Fibroblast of pulmonary artery (primary cell): ENCODE measurements at regions not wholly inside any gene's neighbourhood (a gene's known extent, or its start where the extent isn't known, plus 50 kb on each side); places are given as distances from the start of the nearest gene placed in this dataset.

Experiments
- DNase-seq: peaks from one replicate; pipeline ENCODE4 v3.0.0-alpha.2; 2010; ENCODE audit warnings: low read depth
- H3K4me3 ChIP-seq: replicated peaks from 2 replicates; pipeline ENCODE4 v1.5.1; 2011; ENCODE audit warnings: low read depth, mild to moderate bottlenecking, control low read depth, low read length, moderate library complexity
- TF ChIP-seq, protein P1 (sequence below): IDR thresholded peaks from 2 replicates; pipeline ENCODE4 v1.5.1; 2011; ENCODE audit warnings: mild to moderate bottlenecking, control low read depth, low read length, inconsistent platforms; ENCODE audit errors: missing control alignments

DNA sequence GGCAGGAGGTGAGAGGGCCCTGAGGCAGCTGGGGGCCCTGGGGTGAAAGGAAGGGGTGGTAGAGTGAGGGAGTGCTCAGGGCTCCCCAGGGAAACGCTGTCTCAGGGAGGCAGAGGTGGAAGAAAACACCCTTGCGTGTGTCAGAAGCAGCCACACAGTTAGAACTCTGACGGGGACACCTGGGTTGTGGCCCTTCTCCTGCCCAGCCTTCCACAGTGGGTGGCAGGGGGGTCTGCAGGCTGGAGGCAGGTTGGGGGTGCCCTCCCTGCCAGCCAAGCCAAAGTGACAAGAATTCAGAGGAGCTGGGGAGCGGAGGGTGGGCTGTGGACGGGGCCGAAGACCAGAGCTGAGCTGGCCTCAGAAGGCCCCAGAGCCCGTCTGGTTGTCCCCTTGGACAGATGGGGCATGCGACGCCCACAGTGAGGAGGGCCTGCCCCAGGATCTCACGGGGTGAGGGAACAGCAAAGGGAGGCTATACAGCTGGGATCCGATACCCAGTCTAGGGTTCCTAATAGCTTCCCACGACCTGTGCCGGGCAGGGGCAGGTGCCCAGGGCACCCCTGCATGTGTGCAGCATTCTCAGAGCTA, 105.2 kb upstream of the ADRA2C start:
- DNase-seq = no peak
- TF ChIP-seq, protein P1, sequence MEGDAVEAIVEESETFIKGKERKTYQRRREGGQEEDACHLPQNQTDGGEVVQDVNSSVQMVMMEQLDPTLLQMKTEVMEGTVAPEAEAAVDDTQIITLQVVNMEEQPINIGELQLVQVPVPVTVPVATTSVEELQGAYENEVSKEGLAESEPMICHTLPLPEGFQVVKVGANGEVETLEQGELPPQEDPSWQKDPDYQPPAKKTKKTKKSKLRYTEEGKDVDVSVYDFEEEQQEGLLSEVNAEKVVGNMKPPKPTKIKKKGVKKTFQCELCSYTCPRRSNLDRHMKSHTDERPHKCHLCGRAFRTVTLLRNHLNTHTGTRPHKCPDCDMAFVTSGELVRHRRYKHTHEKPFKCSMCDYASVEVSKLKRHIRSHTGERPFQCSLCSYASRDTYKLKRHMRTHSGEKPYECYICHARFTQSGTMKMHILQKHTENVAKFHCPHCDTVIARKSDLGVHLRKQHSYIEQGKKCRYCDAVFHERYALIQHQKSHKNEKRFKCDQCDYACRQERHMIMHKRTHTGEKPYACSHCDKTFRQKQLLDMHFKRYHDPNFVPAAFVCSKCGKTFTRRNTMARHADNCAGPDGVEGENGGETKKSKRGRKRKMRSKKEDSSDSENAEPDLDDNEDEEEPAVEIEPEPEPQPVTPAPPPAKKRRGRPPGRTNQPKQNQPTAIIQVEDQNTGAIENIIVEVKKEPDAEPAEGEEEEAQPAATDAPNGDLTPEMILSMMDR = no peak
- H3K4me3 ChIP-seq = no peak overlapping the region

DNA sequence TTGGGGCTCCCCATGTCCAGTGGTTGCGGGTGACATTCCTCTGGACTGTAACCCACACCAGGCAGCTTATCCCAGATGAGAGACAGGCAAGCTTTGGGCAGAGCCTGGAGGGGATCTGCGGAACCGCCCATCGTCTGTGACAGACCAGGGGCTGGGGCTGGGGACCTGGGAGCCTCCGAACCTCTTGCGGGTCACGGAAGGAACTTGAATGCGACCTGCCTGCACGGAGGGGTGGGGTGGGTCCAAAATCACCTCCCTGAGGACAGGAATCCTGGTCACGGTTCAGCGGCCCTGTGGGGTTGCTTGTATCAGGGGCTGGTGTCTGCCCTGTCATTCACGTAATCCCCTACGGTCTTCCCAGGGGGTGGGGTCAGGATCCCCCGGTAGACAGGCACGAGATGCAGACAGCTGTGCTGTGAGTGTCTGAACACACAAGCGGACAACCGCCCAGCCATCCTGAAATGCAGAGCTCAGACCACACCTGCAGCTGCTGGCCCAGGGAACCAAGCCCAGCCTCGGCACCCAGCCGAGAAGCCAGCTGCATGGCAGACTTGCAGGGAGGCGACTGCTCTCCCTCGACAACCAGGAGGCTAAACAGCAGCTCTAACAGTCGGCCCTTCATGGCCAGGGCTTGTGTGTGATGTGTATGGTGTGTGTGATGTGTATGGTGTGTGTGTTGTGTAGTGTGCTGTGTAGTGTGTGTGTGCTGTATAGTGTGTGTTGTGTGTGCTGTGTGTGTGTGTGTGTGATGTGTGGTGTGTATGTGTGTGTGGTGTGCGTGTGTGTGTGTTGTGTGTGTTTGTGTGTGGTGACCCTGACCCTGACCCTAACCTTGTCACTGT, 105.9 kb upstream of the ADRA2C start:
- H3K4me3 ChIP-seq = no peak overlapping the region
- TF ChIP-seq, protein P1 = no peak
- no peak for DNase-seq

DNA sequence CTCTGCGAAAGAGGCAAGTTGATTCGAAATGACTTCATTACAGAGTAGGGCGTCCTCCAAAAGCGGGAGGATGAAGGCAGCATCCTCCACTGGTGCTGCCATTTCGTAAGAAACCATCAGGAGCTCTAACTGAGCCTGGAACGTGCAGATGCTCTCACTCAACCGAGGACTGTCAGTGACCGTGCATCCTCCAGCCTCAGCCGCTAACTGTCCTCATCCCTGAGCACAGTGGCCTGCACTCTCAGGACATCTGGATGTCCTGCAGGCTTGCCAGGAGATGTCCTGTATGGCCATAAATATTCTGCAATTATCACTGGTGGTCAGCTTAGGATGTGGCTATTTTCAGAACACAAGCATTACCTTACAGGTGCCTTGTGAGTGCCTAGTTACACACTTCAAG, 107.1 kb upstream of the ADRA2C start:
- DNase-seq = no peak
- TF ChIP-seq, protein P1 = no peak
- no peak overlapping the region for H3K4me3 ChIP-seq

DNA sequence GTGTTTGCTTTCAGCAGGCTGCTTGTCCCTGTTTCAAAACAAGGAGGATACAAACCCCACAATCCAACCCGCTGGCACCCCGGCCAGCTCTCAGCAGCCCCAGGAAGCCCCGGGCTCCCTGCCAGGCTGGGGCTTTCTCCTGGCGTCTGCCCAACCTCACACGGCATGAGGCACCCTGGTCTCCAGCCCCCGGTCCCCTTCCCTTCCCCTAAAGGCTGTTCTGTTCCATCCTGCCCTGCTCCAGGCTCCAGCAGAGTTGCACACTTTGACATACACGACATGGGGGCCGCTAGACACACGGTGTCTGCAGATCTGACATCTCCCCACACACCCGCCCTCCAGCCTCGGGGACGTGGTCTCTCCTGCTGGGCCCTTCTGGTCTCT, 107.7 kb upstream of the ADRA2C start:
- TF ChIP-seq, protein P1 = no peak

DNA sequence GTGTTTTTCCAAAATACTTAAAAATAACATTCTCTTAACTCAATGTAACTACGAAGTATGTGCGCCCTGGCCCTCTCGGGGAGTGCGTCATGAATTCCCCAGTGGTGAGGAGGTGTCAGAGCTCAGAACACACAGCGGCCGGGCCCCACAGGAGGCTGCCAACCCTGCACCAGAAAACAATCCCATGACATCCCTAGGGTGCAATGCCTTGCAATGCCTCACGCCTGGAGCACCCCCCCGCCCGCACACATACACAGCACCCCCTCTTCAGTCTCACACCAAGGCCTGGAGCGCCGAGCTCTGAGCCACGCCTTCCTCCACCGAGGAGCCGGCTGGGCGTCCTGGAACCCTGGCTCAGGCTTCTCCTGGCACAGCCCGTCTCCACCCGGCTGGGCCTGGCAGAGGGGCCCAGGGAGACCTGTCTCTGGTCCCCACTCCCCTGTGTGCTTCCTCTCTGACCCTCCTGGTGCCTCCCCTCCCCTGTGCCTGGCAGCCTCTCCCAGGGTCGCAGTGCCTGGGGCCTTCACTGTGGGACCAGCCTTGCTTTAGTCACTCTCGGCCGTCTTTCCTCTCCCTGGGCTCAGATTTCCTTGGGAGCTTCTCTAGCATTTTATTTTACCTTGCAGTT, 108.2 kb upstream of the ADRA2C start:
- DNase-seq = peak; percentile 24
- TF ChIP-seq, protein P1 = no peak
- no peak overlapping the region for H3K4me3 ChIP-seq

More for the DNA sequence above, 107.7 kb upstream of the ADRA2C start:
- no peak overlapping the region for H3K4me3 ChIP-seq
- DNase-seq = no peak

DNA sequence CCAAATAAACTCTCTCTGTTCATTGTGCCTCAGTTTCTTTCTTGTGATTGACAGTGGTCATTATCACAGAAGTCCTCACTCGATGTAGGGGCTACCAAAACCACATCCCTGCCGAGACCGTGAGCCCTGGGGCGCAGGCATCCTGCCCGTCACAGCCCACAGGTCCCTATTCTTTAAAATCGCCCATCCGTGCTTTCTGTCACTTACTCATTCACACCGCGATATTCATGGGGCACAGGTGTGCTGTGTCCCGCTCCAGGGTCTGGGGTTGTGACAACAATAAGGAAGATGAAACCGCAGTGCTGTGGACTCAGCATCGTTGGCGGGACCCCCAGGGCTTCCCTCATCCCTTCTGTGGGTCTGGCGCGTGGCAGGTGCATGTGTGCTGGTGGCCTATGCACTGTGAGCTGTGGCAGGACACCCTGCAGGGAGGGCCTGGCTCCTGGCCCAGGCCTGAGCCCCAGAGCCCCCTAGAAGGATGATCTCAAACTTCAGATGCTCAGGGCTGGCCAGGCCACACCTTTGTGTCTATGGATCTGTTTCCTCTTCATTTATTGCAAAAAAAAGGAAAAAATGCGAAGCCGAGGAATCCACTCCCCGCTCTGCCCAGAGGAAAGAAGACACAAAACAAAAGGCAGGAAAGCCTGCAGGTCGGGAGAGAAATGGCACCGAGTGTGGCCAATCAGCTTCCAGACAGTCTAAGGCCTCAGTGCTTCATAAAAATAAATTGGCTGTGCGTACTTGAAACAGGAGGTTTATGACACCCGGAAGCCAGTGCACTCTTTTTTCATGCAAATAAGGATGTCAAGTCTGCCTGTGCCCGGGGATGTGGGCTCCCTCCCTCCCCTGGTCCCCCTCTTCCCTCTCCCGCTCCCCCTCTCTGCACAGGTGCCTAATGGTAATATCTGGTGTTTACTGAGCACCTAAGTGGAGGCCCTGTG, 109.5 kb upstream of the ADRA2C start:
- no peak overlapping the region for H3K4me3 ChIP-seq
- no peak for DNase-seq
- TF ChIP-seq, protein P1 = no peak
